ENCODE measurements at regions not wholly inside any gene's neighbourhood (a gene's known extent, or its start where the extent isn't known, plus 50 kb on each side); places are given as distances from the start of the nearest gene placed in this dataset.

DNA sequence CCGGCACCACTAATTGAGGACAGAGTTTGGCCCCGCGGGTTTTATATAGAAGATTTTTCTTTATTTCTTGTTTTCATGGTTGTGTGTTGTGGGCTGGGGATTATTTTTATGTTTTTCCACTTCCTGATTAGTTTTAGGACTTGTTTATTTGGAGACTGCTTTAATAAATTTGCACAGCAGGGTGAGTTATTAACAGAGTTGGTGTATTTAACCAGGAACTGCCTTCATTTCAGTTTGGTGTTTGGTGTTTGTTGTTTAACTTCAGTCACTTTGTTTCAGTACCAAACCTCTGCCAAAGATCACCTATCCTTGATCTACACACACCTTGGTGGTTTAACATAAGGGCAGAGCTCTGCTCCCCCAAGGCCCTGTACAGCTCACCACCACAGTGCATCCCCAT is 103.5 kb upstream of the LMO4 start:
- no peak for FAIRE-seq

DNA sequence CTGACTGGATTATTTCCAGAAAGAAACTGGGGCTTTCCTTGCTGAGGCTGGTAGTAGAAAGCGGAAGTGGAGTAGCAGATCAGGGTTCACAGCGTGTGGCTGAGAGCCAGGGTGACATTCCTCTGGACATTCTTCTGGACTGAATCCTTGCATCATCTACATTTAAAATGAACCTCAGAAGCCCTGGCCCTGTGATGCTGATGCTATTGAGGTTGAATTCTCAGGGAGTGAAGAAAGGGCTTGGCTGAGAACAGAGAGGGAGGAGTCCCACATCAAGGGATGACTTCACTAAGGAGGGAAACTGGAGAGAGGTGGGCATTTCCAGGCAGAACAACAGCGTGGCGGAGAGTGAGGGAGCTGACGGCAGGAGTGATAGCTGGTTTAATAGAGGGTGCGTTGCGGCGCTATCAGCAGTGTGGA is 102.3 kb upstream of the LMO4 start:
- peak; percentile 58 for FAIRE-seq

- no peak for FAIRE-seq
Observed at GRCh38 chr1:87227651-87228050, 101.0 kb upstream of the LMO4 start.

DNA sequence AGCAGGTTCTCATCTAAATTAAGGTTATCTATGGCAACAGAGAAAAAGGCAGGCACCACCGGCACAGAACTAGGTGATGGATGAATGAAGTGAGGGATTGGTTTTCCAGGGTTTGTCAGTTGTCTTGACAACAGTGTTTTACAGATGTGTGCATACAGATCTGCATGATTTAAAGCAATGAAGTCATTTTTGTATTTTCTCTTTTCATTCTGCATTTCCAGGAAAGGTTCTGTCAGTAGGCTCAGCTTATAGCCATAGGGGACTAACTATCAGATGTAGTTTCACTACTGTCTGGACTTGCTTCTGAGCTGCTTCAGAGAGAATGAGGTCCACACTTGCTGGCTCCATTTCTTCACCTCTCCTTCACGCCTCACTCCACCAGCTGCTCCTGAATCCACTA is 98.2 kb upstream of the LMO4 start:
- no peak for FAIRE-seq

GRCh38 chr1:87231703-87232367 is 96.8 kb upstream of the LMO4 start:
- no peak for FAIRE-seq

DNA sequence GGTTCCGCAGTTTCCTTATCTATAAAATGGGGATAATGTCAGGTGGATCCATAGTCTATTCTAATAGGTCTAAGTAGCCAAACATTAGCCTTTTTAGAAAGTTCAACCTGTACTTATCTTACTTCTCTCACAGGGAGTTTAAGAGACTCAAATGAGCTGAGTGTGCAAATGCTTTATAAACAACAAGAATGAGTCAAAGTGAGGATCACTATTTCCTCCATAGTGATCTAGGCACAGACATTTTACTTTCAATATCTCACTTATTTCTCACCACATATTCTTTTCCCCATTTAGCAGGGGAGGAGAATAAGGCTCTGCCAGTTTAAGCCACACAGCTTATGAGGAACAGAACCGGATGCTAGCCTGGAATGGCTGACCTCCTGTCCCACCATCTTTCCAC is 92.1 kb upstream of the LMO4 start:
- no peak for FAIRE-seq

- no peak for FAIRE-seq
Observed at GRCh38 chr1:87239997-87240605, 88.6 kb upstream of the LMO4 start.

- no peak for FAIRE-seq
Observed at GRCh38 chr1:87240661-87241285, 87.9 kb upstream of the LMO4 start.

DNA sequence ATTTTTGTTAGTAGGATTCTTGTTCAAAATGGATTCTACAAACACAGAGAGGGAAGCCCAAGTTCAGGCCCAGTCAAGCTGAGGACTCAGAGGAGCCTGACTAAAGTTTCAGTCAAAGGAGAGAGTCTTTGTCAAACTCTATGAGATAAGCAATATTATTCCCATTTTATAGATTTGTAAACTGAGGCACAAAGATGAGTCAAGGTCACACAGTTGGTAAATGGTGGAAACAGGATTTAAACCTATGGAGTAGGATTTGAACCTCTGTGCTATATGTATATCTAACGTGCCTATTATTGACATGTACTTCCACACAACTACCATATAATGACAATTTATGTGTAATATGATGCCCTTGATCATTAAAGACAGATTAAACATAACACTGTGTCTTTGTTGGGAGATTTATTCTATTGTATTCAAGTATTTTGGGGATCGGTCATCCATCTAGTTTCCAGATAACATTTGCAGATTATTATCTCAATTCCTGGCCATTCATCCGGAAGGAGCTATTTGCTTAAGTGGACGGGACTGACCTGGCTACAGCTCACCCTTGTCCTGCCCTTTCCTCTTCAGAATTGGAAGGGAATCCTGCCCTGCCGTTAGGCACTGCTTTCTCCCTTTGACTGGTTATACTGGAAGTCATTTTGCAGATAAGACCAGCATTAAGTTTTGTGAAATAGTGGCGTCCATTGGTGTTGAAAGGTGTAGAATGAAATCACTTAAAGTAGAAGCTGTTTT is 86.1 kb upstream of the LMO4 start:
- no peak for FAIRE-seq

DNA sequence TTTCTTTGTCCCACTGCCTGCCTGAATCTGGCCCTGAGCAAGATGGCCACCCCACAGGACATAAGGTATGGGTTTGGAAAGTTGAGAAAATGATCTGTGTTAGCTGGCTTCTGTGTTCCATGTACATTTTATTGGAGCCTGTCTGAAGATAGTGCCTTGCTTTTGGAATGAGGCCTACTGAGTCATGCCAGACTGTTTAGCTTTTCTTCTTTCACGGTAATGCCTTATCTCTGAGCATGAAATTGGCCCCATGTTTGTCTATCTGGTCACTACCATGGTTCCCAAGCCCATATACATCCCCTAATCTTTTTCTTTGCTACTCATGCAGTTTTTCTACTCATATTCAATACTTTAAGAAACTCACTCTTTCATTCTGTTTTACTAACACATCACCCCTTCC is 85.1 kb upstream of the LMO4 start:
- no peak for FAIRE-seq

- no peak for FAIRE-seq
Observed at GRCh38 chr1:87246436-87246835, 82.2 kb upstream of the LMO4 start.

GRCh38 chr1:87249803-87250202 is 78.9 kb upstream of the LMO4 start:
- no peak for FAIRE-seq

DNA sequence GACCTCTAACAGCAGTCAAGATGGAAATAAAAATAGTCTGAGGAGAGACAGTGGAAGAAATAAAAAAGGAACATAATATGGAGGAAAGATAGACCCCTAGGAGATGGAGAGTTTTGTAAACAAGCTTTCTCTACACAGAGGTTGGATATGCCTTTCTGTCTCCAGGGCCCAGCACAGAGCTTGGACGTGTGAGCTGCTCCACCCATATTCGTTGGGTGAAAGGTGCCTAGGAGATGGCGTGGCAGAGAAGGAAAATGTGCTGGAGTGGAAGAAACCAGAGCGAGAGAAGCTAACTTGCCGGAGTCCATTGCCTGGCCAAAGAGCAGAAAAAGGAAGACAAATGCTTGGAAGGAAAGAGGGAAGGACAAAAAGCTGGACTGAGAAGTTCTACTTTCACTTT is 78.3 kb upstream of the LMO4 start:
- no peak for FAIRE-seq

DNA sequence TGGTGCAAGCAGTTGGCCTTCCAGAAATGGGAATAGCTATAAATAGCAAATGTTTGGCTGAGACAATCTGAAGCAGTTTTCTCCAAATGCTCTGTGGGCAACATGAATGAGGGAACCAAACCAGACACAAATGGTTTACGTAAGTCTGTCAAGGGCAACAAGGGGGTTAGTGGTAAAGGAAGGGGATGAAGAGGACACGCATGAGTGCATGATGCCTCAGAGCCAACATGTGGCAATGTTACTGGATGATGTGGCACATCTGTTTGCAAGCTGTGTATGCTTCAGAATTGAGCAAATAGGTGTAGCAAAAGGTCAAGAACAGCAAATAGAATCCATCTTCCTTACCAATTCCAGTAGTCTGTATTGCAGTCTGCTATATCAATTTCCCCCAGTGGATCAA is 76.3 kb upstream of the LMO4 start:
- FAIRE-seq: no peak

GRCh38 chr1:87262688-87263087 is 66.0 kb upstream of the LMO4 start:
- no peak for FAIRE-seq

- FAIRE-seq: no peak
Observed at GRCh38 chr1:87263281-87263680, 65.4 kb upstream of the LMO4 start.

- FAIRE-seq: no peak
Observed at GRCh38 chr1:87263785-87264184, 64.9 kb upstream of the LMO4 start.

GRCh38 chr1:87264976-87265375 is 63.7 kb upstream of the LMO4 start:
- no peak for FAIRE-seq

- FAIRE-seq: no peak
Observed at GRCh38 chr1:87265786-87266185, 62.9 kb upstream of the LMO4 start.

DNA sequence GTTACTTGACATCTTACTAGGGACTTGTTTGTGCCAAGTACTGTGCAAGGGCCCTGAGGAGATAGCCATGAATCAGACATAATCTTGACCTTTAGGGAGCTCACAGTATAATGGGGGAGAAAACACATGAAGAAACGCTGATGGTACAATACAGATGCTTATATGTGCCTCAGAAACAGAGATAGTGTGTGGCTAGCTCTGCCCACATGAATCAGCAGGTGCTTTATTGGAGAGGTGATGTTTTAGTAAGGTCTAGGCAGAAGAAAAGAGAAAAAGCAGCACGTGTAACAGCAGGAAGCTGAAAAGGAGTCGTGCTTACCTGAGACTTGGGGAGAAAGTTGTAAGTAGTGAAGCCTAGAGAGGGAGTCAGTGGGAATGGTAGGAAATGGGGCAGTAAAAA is 60.6 kb upstream of the LMO4 start:
- FAIRE-seq: no peak

DNA sequence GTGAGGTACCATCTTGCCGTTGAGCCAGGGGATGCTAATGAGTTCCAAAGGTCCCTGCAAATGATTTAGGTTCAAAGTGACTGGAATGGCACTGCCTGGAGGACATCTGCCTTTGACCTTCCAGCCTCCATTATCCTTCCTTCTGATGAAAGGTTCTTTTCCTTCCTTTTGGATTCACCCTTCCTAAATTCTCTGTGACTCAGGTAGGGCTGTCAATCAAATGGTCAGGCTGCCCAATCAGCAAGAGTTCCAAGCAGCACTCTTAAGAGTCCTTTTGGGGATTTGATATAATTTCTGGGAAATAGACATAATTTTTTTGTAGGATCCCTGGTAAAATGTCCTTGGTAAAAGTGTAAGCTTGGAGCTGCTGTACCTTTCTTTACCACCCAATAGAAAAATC is 58.8 kb upstream of the LMO4 start:
- FAIRE-seq: no peak

GRCh38 chr1:87273291-87273690 is 55.4 kb upstream of the LMO4 start:
- no peak for FAIRE-seq

DNA sequence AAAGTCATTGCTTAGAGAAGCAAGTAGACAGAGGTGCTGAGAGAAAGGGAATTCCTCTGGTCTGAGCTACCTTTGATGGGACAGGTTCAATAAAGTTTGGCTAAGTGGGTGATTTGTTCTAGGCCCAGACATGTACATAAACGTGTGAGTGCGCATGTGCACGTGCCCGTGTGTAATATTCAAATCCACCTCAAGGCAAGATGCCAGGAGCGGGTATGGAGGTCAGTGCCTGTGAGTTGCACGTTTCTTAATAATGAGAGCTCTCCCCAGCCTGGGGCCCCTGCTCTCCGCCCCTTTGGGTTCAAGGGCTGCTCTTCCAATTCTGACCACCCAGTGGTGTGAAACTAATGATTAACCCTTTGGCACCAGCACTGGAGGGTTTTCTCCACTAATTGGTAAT is 53.8 kb upstream of the LMO4 start:
- no peak for FAIRE-seq
